GM19397 (cell line): ENCODE measurements at regions not wholly inside any gene's neighbourhood (a gene's known extent, or its start where the extent isn't known, plus 50 kb on each side); places are given as distances from the start of the nearest gene placed in this dataset.
"Not testable (repeated sequence)": the region's sequence is repeated elsewhere in the genome, so short reads cannot be mapped to it uniquely, and the experiment has no call there.

ENCODE experiments used
- ATAC-seq: cut with Tn5 transposase; IDR thresholded peaks from one replicate; pipeline ENCODE4 v1.9.1; 2021; ENCODE audit warnings: mild to moderate bottlenecking, moderate library complexity; ENCODE audit not compliant: unreplicated experiment

DNA sequence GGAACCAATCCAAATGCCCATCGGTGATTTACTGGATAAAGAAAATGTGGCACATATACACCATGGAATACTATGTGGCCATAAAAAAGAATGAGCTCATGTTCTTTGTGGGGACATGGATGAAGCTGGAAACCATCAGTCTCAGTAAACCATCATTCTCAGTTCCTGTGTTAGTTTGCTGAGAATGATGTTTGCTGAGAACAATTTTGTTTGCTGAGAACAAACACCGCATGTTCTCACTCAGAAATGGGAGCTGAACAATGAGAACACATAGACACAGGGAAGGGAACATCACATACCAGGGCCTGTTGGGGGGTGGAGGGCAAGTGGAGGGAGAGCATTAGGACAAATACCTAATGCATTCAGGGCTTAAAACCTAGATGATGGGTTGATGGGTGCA, 185.5 kb downstream of the ANXA1 start:
- not testable (repeated sequence) for ATAC-seq

DNA sequence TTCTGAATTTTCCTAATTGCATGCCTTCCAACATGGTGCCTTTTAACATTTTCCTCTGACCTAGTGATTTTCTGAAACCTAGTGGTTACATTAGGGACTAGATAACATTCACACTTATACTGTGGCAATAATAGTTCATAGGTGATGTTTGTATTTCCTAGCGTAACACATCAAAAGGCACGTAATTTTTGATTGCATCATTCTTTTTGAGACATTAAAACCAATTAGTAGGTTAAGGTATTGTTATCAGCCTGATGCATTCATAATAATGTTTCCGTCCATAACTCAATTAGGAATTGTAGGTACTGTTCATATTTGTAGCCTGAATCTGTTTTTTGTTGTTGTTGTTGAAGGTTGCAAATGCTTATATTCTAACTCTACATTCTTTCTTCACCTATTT, 192.4 kb downstream of the ANXA1 start:
- ATAC-seq = no peak

DNA sequence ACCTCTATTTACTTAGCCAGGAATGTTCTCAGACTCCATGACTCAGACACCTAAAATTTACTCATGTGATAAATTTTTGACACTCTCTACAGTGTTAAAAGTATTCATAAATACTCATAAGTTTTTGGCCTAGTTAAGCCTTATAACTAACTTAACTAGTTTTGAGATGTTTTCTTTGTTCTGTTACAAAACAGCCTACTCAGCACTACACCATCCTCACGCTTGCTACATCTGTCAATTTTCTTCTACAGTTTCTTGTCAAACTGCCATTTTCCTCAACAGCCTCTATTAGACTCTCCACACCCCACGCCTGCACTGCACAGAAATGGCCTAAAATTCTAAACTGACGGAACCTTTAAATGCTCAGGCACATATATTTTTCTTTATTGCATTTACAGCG, 195.5 kb downstream of the ANXA1 start:
- no peak for ATAC-seq

DNA sequence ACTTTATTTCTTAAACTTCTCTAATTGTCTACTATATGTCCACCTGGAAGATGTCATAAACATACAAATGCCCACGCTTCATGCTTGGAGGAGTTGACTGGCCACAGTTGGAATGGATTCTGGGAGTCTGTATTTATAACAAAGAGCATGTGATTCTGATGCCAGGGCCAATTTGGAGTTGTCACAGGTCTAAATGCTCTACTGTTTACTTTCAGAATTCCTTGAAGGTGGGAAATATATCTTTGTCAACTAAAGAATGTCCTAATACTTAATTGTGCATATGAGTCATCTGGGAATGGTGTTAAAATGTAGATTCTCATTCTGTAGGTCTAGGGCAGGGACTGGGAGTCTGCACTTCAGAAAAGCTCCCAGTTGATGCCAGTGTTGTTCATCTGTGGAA, 196.1 kb downstream of the ANXA1 start:
- ATAC-seq = no peak

DNA sequence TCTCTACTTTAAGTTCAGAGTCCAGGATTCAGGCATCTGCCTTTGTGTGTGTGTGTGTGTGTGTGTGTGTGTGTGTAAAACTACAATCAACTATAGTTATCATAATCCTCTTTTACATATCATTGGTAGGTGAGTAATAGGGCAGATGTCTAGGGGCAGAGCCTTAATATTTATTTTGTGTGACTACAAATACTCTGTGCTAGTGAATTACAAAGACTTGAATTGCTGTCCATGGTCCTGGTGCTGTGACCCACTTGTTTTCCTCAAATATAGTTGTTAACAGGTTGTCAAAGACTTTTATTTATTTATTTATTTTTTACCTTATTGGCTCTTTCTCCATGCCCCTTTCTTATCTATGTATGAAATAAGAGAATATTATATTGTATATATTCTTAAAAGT, 196.8 kb downstream of the ANXA1 start:
- ATAC-seq = no peak

DNA sequence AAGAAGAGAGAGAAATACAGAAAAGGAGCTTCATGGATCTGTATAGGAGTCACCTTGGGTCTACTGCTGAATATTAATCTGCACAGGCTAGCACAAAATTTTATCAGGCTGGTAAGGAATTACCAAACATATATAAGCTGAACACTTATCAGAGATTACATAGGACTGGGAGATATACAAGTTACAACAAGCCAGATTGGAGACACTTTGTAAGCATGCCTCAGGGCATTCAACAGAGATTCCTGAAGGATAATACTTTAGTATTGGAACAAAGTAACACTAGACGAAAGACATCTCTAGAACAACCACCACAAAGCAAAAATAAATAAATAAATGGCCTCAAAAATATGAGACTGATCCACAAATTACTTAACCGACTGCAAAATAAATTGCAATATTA, 197.8 kb downstream of the ANXA1 start:
- no peak for ATAC-seq

DNA sequence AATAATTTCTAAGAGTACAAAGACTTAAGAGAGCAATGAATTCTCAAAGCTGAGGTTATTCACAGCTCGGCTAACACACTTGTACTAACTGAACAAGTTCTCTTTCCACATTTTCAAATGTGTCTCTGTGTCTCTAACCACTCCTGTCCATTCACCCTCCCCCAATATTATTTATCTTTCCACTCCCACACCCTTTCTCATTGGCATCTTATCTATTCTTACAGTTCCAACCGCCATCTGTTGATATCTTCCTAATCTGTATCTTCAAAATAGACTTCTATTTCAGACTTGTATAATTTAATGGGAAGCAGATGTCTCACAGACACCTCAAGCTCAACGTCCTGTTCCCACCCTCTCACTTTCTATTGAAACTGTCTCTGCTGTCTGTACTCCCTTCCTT, 205.9 kb downstream of the ANXA1 start:
- ATAC-seq = no peak

DNA sequence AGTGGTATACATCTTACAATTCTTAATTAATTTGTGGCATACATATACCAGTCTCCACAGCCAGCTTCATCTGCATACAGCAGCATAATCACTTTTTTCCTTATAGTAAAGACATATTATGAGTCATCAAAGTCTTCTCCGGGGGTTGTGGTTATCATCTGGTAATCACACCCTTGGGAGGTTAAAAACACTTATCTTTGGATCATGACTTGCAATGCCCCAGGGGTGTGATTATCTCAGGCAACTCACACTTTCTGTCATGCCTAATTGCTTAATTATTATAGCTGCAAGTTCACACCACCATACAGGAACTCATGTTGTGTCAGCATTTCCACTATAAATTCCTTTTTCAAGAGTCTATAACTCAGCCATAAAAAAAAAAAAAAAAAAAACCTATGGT, 218.4 kb downstream of the ANXA1 start:
- no peak for ATAC-seq

DNA sequence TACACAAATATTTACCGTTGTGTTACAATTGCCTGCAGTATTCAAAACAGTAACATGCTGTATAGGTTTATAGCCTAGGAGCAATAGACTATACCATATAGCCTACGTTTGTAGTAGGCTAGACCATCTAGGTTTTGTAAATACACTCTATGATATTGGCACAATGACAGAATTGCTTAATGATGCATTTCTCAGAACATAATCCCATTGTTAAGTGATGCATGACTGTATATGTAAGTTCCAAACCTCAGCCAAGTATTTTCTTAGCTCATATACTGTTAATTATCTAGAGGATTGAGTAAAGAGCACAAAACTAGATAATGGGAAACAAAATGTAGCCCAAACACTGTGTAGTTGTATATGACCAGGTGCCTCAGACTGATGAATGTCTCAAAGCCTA, 220.1 kb downstream of the ANXA1 start:
- ATAC-seq = no peak

DNA sequence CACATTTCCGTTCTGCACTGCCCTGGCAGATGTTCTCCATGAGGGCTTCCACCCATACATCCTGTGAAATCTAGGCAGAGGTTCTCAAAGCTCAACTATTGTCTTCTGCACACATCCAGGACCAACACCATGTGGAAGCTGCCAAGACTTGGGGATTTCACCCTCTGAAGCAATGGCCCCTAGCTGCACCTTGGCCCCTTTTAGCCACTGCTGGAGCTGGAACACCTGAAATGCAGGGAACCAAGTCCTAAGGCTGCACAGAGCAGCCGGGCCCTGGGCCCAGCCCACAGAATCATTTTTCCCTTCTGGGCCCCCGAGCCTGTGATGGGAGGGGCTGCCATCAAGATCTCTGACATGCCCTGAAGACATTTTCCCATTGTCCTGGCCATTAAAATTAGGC, 228.7 kb downstream of the ANXA1 start:
- ATAC-seq = no peak

DNA sequence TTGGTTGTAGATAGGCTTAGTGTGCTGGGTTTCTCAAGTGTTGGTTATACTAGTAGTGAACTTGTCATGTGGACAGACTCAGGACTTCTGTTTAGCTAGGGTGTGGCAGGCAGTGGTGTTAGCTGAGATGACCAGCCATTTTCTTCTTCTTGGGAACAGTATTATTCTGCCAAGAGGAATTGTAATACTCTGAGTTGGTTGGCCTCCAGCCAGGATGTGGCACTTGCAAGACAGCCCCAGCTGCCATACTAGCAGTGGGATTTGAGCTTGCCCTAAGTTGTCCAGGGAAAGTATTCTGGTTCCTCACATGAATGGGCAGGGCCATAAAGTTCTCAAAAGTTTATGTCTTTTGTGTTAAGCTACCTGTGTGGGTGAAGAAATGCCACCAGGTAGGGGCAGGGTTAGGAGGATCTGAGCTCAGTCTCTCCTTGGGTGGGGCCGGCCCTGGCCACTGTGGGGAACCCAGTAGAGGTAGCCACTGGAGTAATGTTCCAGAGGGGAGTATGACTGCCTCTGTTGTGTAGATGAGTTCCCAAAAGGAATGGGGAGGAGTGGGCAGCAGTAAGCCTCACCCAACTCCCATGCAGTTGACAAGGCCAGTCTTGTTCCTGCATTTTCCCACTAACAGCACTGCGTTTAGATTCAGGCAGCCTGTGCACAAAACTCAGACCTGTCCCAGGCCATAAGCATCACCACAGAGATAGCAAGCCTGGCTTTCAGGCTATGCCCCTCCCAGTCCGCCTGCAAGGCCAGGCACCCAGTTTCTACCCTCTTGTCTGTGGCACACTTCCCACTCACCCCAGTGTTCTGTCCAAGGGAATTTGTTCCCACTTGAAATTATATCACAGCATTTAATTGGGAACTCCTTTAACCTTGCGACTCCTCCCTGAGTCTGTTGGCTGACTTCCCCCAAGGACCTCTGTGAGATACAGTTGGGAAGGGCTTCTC, 250.7 kb downstream of the ANXA1 start:
- ATAC-seq = no peak

DNA sequence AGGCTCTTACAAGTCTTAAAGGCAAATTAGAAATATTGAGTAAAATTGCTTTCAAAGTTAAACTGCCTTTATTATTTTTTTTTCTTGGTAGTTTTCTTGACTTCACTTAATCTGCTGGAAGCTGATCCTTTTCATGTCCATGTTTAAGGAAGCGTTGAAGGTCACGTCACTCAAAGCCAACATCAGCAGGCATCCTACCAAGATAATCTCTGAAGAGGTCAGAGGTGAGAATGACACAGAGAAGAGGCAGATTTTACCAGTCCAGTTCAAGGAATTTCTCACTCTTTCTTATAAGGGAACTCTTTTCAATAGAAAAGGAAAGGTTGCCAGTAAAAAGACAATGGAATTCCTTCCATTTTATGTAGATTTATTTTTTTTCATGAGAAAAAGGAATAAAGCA, 259.8 kb downstream of the ANXA1 start:
- ATAC-seq = no peak

DNA sequence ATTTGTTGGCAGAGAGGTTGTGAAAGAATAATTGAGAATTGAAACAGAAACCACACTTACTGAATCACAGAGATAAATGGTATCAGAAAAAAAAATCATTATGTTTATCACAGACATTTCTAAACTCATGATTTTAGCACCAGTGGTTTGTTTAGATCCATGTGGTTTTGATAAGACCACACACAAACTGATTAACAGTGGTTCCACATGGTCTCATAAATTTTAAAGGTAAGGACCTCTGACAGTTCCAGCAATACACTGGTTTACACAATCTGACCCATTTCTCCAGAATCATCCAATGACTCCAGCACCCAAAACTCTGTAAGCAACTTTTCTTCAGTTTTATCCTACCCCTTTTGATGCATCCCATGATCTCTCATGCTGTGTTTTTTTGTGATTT, 261.2 kb downstream of the ANXA1 start:
- ATAC-seq = no peak

DNA sequence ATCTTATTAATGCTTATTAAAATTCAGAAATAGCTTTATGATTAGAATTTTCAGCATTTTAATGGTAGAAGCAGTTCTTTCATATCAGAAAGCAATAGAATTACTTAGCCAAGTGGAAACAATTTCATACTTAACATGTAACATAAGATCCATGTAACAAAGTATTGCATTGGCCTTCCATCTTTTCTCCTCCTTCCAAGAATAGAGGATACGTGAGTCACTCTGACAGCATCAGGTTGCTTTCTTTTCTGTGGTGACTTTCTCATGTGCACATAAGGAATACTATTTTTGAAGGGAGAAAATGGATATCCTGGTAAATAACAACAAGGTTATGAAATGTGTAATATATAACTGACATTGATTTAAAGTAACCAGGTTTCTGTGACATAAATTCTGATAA, 272.2 kb downstream of the ANXA1 start:
- no peak for ATAC-seq

DNA sequence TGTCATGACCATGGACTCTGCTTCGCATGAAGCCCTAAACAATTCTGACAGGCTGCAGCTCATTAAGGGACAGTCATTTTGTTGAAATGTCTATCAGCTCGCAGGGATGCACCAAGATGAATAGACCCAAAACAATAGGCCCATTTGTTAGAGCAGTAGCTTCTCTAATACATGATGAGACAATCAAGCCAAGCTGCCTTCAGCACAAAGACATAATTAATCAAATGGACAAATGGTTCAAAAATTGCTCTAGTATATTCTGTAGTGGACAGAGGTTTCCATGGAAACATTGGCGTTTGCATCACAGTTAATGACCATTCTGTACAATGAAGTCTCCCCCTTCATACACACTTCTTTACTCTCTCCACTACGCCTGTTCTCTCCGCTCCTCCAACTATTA, 274.6 kb downstream of the ANXA1 start:
- ATAC-seq = no peak

DNA sequence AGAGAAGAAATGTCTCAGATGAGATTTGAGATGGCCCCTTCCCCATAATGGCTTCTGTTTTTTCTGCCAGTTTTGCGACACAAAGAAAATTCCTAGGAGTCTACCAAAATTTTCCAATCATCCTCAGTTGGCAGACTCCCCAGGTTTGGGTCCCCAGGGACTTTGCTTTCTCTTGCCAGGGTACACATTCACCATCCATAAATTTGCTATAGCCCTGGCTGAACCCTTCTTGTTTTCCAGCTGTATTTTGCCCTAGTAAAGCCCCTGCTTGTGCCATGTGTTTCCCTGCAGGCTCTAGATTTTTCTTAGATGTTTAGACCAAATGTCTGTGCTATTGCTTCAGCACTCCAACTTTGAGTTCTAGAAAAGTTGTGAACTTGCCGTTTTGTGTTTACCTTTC, 283.2 kb downstream of the ANXA1 start:
- no peak for ATAC-seq

DNA sequence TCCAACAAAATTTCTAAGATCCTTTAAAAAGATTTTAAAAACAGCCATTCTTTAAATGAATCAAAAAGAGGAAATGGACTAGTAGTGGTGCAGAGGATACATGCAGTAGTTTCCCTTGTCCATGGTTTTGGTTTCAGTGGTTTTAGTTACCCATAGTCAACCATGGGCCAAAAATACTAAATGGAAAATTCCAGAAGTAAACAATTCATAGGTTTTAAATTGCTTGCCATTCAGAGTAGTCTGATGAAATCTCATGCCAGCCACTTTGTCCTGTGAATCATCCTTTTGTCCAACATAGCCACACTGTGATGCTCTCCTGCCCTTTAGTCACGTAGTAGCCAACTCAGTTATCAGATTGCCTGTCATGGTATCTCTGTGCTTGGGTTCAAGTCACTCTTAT, 286.1 kb downstream of the ANXA1 start:
- no peak for ATAC-seq

DNA sequence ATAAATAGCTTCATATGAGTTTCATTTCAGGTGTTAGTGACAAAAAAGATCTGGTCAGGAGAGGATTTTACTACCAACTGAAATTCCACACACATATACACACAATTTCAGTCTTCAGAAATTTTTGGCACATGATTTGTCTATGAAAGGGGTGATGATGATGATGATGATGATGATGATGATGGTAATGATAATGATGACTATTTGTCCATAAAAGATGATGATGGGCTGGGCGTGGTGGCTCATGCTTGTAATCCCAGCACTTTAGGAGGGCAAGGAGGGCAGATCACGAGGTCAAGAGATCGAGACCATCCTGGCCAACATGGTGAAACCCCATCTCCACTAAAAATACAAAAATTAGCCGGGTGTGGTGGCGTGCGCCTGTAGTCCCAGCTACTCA, 288.2 kb downstream of the ANXA1 start:
- not testable (repeated sequence) for ATAC-seq

DNA sequence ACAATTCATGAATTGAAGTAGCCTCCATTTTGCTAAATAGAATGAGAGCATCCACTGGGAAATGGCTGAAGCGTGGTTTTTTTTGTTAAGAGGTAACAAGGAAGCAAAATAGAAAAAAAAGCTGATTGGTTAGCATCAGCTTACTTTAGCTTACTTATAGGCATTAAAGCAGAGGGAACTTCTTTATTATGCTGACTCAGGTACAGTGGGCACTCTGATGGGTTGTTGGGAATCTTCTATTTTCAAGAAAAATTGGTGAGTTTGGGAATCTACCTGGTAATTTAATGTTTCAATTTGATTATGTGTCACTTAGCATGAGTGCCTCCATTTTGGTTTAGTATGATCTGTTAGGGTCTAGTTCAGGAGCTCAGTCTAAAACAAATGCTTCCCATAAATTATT, 289.6 kb downstream of the ANXA1 start:
- ATAC-seq = no peak

DNA sequence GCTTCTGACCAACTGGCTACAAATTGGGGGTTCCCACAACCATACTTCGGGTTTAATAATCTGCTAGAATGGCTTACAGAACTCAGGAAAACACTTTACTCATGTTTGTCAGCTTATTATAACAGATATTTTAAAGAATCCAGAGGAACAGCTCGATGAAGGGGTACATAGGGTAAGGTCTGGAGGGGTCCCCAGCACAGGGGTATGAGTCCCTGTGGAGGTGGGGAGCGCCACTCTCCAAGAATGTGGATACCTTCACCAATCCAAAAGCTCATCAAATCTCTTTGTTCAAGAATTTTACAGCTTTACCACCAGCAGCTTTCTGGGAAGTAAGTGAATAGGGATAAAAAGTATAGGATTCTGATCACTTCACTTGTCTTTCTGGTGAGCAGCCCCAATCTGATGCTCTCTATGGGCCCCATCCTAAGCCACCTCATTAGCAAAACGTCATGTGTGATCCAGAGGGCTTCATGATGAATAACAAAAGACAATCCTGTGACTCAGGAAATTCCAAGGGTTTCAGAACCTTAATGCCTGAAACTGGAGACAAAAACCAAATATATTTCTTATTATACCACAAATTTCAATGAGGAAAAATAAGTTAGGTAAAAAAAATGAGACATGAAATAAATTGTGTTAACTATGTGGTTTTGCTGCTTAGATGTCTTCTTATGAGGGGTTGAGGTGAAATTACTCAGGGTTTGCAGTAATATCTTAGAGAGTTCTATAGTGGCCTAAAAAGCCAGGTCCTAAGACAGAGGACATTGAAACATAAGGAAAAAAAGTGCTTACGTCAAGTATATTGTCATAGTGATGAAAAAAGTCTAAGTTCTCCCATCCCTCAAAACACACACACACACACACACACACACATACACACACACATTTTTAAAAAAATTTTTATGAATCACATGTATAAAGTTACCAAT, 290.5 kb downstream of the ANXA1 start:
- ATAC-seq = no peak

DNA sequence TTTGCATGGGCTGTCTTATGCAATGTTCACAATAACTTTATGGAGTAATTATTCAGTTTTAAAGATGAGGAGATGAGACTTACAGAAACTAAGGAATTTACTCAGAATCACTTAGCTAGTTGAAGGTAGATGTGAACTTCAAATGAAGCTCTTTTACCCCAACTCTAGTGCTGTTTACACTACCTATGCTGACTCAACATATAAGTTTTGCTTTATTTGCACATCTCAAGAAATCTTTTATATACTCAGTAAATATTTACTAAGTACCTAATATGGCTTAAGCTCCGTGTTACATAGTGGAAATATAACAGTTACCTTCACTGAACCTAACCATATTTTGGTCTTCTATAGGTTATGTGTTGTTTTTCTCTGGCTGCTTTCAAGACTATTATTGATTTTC, 293.2 kb downstream of the ANXA1 start:
- ATAC-seq = no peak

DNA sequence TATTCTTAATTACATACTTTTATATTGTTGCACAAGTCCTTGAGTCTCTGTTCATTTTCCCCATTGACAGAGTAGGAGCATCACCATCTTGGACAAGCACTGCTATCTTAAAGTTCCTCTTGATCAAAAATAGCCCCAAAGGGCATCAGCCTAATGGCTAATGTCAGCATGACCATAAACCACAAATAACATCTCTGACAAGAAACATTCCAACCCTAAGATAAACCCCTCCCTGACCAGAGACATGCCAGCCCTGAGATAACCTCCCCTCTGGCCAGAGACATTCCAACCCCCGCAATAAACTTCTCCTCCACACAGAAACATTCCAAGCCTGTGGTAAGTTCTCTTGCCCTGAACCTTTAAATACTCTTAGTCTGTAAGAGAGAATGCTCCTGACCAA, 293.7 kb downstream of the ANXA1 start:
- not testable (repeated sequence) for ATAC-seq
